ENCODE measurements at regions not wholly inside any gene's neighbourhood (a gene's known extent, or its start where the extent isn't known, plus 50 kb on each side); places are given as distances from the start of the nearest gene placed in this dataset.

DNA sequence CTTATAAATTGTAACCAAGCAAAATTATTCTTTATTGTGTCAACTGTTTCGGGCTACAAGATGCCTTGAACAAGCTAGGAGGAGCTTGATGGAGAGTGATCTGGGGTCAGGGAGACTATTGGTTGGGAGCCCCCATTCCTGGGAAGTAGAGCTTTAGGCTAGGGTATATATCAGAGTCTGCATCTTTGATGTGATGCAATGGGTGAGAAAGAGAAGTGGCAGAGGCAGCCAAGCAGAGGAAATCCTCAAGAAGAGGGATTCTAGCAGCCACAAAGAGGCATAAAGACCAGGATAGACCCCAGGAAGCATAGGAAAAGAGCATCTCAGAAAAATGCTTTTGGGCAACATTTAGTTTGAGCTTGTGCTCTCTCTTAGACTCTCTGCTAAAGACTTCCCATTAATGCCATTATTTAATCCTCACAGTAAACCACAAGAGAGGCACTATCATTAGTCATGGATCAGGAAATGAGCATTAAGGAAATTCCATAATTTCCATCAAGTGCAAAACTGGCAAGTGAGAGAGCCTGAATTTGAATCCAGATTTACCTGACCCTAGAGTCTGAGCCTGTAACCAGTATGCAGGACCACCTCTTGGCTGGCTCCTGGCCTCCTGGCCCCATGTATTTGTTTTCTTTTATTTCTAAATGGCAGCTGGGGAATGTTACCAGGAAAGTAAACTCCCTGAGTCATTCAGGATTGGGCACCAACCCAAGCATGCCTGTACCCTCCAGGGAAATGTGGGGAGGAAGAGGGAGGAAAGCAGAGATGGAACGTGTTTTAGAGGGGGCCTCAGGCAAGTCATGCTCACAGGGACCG is 118.7 kb downstream of the RPL22L1 start:
- no peaks in the 10 kb centered on the region for H3K36me3 ChIP-seq (ENCODE audit: control insufficient read depth in 2 of 2, insufficient read depth in 2 of 2, low read length in 1 of 2)
- no peak overlapping the region for H3K4me3 ChIP-seq (ENCODE audit: low read length in 2 of 2)
- 71% methylated on average over 3 of the region's 3 CpGs for WGBS
- H3K9me3 ChIP-seq (ENCODE audit: control insufficient read depth in 2 of 2, insufficient read depth in 1 of 2, low read length in 1 of 2): no peaks in the 10 kb centered on the region
- peaks cover 0 to 4% of the 10 kb centered on the region in 2 donors for H3K27me3 ChIP-seq (ENCODE audit: control insufficient read depth in 2 of 2, insufficient read depth in 1 of 2, low read length in 1 of 2)
- no peak for DNase-seq (ENCODE audit: low read depth in 6 of 9, low spot score in 9 of 9)
- H3K4me1 ChIP-seq (ENCODE audit: control insufficient read depth in 2 of 2, insufficient read depth in 2 of 2, low read length in 2 of 2): no peaks in the 10 kb centered on the region
- H3K27ac ChIP-seq (ENCODE audit: low read depth in 1 of 2, low read length in 1 of 2): no peak overlapping the region

GRCh38 chr3:170750478-170750830 is 119.5 kb downstream of the RPL22L1 start:
- Histone ChIP-seq H3K27ac (ENCODE audit: low read depth in 1 of 2, low read length in 1 of 2) (no peak overlapping the region), H3K36me3 (ENCODE audit: control insufficient read depth in 2 of 2, insufficient read depth in 2 of 2, low read length in 1 of 2) (no peaks in the 10 kb centered on the region), H3K9me3 (ENCODE audit: control insufficient read depth in 2 of 2, insufficient read depth in 1 of 2, low read length in 1 of 2) (no peaks in the 10 kb centered on the region), H3K4me3 (ENCODE audit: low read length in 2 of 2) (no peak overlapping the region), H3K4me1 (ENCODE audit: control insufficient read depth in 2 of 2, insufficient read depth in 2 of 2, low read length in 2 of 2) (no peaks in the 10 kb centered on the region), H3K27me3 (ENCODE audit: control insufficient read depth in 2 of 2, insufficient read depth in 1 of 2, low read length in 1 of 2) (peaks cover 0 to 3% of the 10 kb centered on the region in 2 donors)
- DNase-seq (ENCODE audit: low read depth in 6 of 9, low spot score in 9 of 9): no peak
- WGBS: 94% methylated on average over 2 of the region's 2 CpGs

GRCh38 chr3:170749765-170750477 is 120.1 kb downstream of the RPL22L1 start:
- DNase-seq (ENCODE audit: low read depth in 6 of 9, low spot score in 9 of 9): no peak
- Histone ChIP-seq H3K4me1 (ENCODE audit: control insufficient read depth in 2 of 2, insufficient read depth in 2 of 2, low read length in 2 of 2) (no peaks in the 10 kb centered on the region), H3K36me3 (ENCODE audit: control insufficient read depth in 2 of 2, insufficient read depth in 2 of 2, low read length in 1 of 2) (no peaks in the 10 kb centered on the region), H3K27me3 (ENCODE audit: control insufficient read depth in 2 of 2, insufficient read depth in 1 of 2, low read length in 1 of 2) (peaks cover 0 to 2% of the 10 kb centered on the region in 2 donors), H3K9me3 (ENCODE audit: control insufficient read depth in 2 of 2, insufficient read depth in 1 of 2, low read length in 1 of 2) (no peaks in the 10 kb centered on the region), H3K27ac (ENCODE audit: low read depth in 1 of 2, low read length in 1 of 2) (no peak overlapping the region), H3K4me3 (ENCODE audit: low read length in 2 of 2) (no peak overlapping the region)

DNA sequence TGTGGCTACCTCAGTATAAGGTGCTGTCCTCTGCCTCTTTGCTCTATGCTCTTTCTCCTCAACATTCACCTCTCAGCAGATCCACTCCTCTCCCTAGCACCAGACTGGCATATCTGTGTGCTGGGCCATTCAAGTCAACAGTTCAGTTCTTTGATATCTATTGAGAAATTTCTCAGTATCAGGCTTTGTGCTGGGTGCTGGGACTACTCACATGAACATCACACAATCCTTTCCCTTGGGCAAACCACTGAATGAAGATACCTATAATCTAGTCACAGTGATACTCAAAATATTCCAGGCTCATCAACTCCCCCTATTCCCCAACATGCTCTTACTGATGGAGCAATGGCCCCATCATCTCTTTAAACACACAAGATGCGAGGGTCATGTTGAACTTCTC is 120.8 kb downstream of the RPL22L1 start:
- no peaks in the 10 kb centered on the region for H3K4me1 ChIP-seq (ENCODE audit: control insufficient read depth in 2 of 2, insufficient read depth in 2 of 2, low read length in 2 of 2)
- H3K27ac ChIP-seq (ENCODE audit: low read depth in 1 of 2, low read length in 1 of 2): no peak overlapping the region
- H3K27me3 ChIP-seq (ENCODE audit: control insufficient read depth in 2 of 2, insufficient read depth in 1 of 2, low read length in 1 of 2): peaks cover 0 to 2% of the 10 kb centered on the region in 2 donors
- H3K4me3 ChIP-seq (ENCODE audit: low read length in 2 of 2): no peak overlapping the region
- 95% methylated on average over 1 of the region's 1 CpG for WGBS
- DNase-seq (ENCODE audit: low read depth in 6 of 9, low spot score in 9 of 9): no peak
- H3K36me3 ChIP-seq (ENCODE audit: control insufficient read depth in 2 of 2, insufficient read depth in 2 of 2, low read length in 1 of 2): no peaks in the 10 kb centered on the region
- H3K9me3 ChIP-seq (ENCODE audit: control insufficient read depth in 2 of 2, insufficient read depth in 1 of 2, low read length in 1 of 2): no peaks in the 10 kb centered on the region

DNA sequence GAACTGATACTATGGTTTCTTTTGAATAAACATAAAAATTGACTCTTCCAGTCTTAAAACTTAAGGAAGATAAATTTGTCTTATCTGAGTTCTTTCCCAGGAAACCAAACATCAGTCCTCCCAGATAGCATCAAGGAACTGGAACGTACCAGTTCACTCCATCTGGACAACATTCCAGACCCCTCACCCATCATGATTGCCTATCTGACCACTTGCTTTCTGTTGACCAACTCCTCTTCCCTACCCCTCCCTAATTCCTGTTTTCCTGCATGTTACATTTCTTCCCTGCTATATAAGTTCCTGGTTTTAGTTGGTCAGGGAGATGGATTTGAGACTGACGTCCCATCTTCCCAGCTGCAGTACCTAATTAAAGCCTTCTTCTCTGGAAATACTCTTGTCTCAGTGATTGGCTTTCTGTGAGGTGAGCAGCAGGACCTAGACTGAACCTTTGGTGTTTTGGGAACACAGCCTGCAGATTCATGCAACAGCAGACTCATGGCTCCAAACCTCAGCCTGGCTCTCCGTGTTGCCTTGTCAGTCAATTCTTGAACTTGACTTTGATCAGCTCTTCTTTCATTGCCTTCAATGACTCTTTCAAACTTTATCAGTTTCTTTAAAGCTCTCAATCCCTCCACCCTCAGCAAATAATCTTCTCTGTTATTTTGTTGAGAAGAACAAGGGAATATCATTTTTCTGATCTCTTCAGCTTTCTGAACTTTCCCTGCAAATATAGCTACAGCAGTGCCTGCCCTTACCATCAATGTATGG is 123.6 kb downstream of the RPL22L1 start:
- Histone ChIP-seq H3K4me3 (ENCODE audit: low read length in 2 of 2) (no peak overlapping the region), H3K27me3 (ENCODE audit: control insufficient read depth in 2 of 2, insufficient read depth in 1 of 2, low read length in 1 of 2) (no peaks in the 10 kb centered on the region), H3K9me3 (ENCODE audit: control insufficient read depth in 2 of 2, insufficient read depth in 1 of 2, low read length in 1 of 2) (no peaks in the 10 kb centered on the region), H3K4me1 (ENCODE audit: control insufficient read depth in 2 of 2, insufficient read depth in 2 of 2, low read length in 2 of 2) (no peaks in the 10 kb centered on the region), H3K36me3 (ENCODE audit: control insufficient read depth in 2 of 2, insufficient read depth in 2 of 2, low read length in 1 of 2) (no peaks in the 10 kb centered on the region), H3K27ac (ENCODE audit: low read depth in 1 of 2, low read length in 1 of 2) (no peak overlapping the region)
- WGBS: 91% methylated on average over 3 of the region's 3 CpGs
- DNase-seq (ENCODE audit: low read depth in 6 of 9, low spot score in 9 of 9): no peak

DNA sequence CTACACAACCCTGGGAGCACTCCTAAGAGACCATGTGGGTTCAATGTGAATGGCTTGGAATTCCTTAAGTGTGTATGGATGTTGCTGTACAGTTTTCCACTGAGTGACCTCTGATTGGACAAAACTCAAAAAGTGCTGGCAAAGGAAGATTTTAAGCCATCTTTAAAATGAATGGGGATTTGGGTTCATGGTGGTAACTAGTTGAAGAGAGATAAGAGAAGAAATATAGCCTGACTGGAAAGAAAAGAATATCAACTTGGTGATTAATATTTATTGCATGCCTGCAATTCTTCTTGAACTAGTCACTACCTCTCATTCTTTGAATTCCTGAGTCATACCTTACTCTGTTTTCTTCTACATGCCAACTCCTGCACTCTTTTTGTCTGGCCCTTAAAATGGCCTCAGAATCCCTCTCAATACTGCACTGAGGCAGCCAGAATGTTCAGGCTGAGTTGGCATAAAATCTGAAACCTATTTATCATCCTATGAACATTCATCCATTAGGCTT is 124.7 kb downstream of the RPL22L1 start:
- Histone ChIP-seq H3K4me3 (ENCODE audit: low read length in 2 of 2) (no peak overlapping the region), H3K27ac (ENCODE audit: low read depth in 1 of 2, low read length in 1 of 2) (no peak overlapping the region), H3K27me3 (ENCODE audit: control insufficient read depth in 2 of 2, insufficient read depth in 1 of 2, low read length in 1 of 2) (no peaks in the 10 kb centered on the region), H3K36me3 (ENCODE audit: control insufficient read depth in 2 of 2, insufficient read depth in 2 of 2, low read length in 1 of 2) (no peaks in the 10 kb centered on the region), H3K4me1 (ENCODE audit: control insufficient read depth in 2 of 2, insufficient read depth in 2 of 2, low read length in 2 of 2) (no peaks in the 10 kb centered on the region), H3K9me3 (ENCODE audit: control insufficient read depth in 2 of 2, insufficient read depth in 1 of 2, low read length in 1 of 2) (no peaks in the 10 kb centered on the region)
- DNase-seq (ENCODE audit: low read depth in 6 of 9, low spot score in 9 of 9): no peak

GRCh38 chr3:170741756-170742529 is 128.1 kb downstream of the RPL22L1 start:
- no peak overlapping the region for H3K4me3 ChIP-seq (ENCODE audit: low read length in 2 of 2)
- H3K9me3 ChIP-seq (ENCODE audit: control insufficient read depth in 2 of 2, insufficient read depth in 1 of 2, low read length in 1 of 2): no peaks in the 10 kb centered on the region
- no peaks in the 10 kb centered on the region for H3K27me3 ChIP-seq (ENCODE audit: control insufficient read depth in 2 of 2, insufficient read depth in 1 of 2, low read length in 1 of 2)
- no peak for DNase-seq (ENCODE audit: low read depth in 6 of 9, low spot score in 9 of 9)
- no peak overlapping the region for H3K27ac ChIP-seq (ENCODE audit: low read depth in 1 of 2, low read length in 1 of 2)
- WGBS: 74% methylated on average over 2 of the region's 2 CpGs
- H3K36me3 ChIP-seq (ENCODE audit: control insufficient read depth in 2 of 2, insufficient read depth in 2 of 2, low read length in 1 of 2): no peaks in the 10 kb centered on the region
- H3K4me1 ChIP-seq (ENCODE audit: control insufficient read depth in 2 of 2, insufficient read depth in 2 of 2, low read length in 2 of 2): no peaks in the 10 kb centered on the region

- 74% methylated on average over 10 of the region's 10 CpGs for WGBS
- H3K36me3 ChIP-seq (ENCODE audit: control insufficient read depth in 2 of 2, insufficient read depth in 2 of 2, low read length in 1 of 2): no peaks in the 10 kb centered on the region
- H3K27ac ChIP-seq (ENCODE audit: low read depth in 1 of 2, low read length in 1 of 2): no peak overlapping the region
- no peak for DNase-seq (ENCODE audit: low read depth in 6 of 9, low spot score in 9 of 9)
- no peak overlapping the region for H3K4me3 ChIP-seq (ENCODE audit: low read length in 2 of 2)
- H3K4me1 ChIP-seq (ENCODE audit: control insufficient read depth in 2 of 2, insufficient read depth in 2 of 2, low read length in 2 of 2): no peaks in the 10 kb centered on the region
- no peaks in the 10 kb centered on the region for H3K9me3 ChIP-seq (ENCODE audit: control insufficient read depth in 2 of 2, insufficient read depth in 1 of 2, low read length in 1 of 2)
- no peaks in the 10 kb centered on the region for H3K27me3 ChIP-seq (ENCODE audit: control insufficient read depth in 2 of 2, insufficient read depth in 1 of 2, low read length in 1 of 2)
Observed at GRCh38 chr3:170740726-170741591, 129.0 kb downstream of the RPL22L1 start.

All from thymus (tissue), 11 donors.